HCT116 (cell line): ENCODE measurements at regions not wholly inside any gene's neighbourhood (a gene's known extent, or its start where the extent isn't known, plus 50 kb on each side); places are given as distances from the start of the nearest gene placed in this dataset.

Experiments used
- CBX3 ChIP-seq: IDR thresholded peaks from 2 replicates; pipeline ENCODE4 v1.6.1; 2012; ENCODE audit warnings: low read depth
- ELF1 ChIP-seq: IDR thresholded peaks from 2 replicates; pipeline ENCODE4 v1.6.1; 2012; ENCODE audit warnings: low read depth, borderline replicate concordance
- TF ChIP-seq, protein P1 (sequence below), 3 experiments: fragments of 200-600 bp in 1 of 3; sonication (generic) in 1 of 3; IDR thresholded peaks in 2 of 3; conservative IDR thresholded peaks in 1 of 3; 2 replicates each; pipeline ENCODE4 v1.5.1; 2012 to 2017; ENCODE audit warnings: low read depth in 2 of 3, low read length in 2 of 3, antibody characterized with exemption in 1 of 3, borderline replicate concordance in 1 of 3, control low read depth in 1 of 3, mild to moderate bottlenecking in 1 of 3, mixed read lengths in 1 of 3, mixed run types in 1 of 3, moderate library complexity in 1 of 3; ENCODE audit not compliant: insufficient read depth in 1 of 3

DNA sequence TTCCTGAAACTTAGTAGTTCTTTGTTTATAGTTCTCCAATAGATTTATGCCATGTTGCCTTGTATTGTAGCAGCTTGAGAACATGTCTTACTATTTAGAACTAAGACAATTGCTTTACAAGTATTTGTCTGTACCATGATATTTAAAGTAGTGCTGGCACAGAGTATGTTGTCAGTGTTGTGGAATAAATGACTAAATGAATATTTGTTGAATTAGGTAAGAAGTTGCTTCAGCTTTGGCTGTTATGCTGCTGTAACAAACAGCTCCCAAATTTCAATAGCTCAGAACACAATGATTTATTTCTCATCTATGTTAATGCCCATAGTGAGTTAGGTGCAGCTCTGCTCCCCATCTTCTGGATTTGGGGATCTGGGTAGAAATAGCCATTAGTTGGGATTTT is 90.2 kb upstream of the VCAM1 start:
- TF ChIP-seq CBX3 (no peak), ELF1 (no peak)
- TF ChIP-seq, protein P1, sequence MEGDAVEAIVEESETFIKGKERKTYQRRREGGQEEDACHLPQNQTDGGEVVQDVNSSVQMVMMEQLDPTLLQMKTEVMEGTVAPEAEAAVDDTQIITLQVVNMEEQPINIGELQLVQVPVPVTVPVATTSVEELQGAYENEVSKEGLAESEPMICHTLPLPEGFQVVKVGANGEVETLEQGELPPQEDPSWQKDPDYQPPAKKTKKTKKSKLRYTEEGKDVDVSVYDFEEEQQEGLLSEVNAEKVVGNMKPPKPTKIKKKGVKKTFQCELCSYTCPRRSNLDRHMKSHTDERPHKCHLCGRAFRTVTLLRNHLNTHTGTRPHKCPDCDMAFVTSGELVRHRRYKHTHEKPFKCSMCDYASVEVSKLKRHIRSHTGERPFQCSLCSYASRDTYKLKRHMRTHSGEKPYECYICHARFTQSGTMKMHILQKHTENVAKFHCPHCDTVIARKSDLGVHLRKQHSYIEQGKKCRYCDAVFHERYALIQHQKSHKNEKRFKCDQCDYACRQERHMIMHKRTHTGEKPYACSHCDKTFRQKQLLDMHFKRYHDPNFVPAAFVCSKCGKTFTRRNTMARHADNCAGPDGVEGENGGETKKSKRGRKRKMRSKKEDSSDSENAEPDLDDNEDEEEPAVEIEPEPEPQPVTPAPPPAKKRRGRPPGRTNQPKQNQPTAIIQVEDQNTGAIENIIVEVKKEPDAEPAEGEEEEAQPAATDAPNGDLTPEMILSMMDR (IDR thresholded peaks at IDR 0.05 in 2 of 3, conservative IDR thresholded peaks at IDR 0.05 in 1 of 3; ENCODE audit: borderline replicate concordance in 1 of 3, insufficient read depth in 1 of 3, low read depth in 2 of 3, low read length in 2 of 3), result no peak
